NCI-H2227 (cell line): ENCODE measurements at regions not wholly inside any gene's neighbourhood (a gene's known extent, or its start where the extent isn't known, plus 50 kb on each side); places are given as distances from the start of the nearest gene placed in this dataset.

Experiments
- DNase-seq: peaks from one replicate; lab custom pipeline; 2025; ENCODE audit not compliant: unreplicated experiment; lab: John Stamatoyannopoulos, UW

DNA sequence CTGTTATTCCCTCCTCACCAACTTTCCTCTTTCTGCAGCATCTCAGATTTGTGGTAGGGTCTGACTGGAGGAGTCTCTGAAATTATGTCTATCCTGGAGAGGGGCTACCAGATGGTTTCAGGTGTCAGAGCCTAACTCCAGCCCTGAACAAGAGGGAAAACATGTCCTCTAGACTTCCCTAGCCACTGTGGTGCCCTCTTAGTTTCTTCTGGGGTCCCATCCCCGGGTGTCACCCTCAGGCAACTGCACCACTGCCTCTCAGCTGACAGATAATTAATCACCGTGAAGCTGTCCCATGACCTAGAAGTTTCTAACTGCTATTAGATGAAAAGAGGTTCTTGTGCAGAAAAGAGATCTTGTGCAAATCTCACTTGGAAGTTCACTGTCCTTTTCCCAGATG lies 95.1 kb upstream of the CELF4 start:
- no peak for DNase-seq

DNA sequence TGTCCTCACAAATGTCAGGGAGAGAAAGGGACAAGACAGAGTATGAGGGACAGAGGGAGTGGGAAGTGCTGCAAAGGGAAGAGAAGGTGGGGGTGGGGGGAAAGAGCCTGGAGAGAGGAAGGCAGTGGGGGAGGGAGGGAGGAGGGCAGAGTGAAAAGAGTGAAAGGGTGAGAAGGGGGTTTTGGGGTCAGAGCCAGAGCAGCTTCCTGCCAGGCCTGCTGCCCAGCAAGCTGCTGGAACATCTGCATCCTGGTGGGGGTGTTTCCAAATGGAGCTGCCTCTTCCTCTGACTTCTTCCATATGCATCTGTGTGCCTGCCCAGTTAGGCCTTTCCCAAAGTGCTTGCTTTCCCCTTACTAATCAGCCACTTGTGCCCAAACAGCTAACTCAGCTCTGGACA lies 94.3 kb upstream of the CELF4 start:
- no peak for DNase-seq

DNA sequence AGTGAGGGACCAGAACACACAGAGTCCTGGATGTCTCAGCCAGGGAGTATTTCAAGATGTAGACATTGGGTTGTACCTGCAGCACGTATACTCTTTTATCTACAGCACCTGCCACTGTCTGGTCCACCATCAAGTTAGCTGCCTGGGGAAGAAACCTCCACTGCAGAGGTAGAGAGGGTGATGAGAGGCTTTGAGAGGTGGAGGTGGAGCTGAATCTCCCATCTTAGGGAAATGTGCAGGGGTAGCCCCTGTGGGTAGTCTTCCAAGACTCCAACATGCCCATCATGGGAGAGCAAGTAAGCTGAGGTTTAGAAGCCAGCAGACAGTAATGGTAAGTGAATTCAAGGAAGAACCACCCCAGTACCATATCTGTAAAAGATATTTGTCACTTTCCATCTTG lies 93.3 kb upstream of the CELF4 start:
- no peak for DNase-seq

DNA sequence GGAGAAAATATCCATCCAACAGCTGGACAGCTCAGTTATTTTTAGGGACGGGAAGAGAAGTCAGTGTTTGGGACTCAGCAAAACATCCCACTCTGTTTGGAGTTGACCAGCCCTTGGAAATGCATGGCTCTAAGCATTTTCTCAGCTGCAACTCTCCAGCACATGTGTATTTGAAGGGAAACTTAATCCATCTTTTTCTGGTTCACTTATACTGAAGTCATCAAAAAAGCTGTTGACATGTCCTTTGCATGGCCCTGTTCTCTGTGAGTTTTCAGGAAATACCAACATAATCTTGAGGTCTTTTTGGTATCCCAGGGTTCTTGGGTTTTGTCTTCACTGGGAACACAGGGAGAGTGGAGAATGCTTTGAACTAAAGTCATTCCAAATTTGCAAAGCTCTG lies 91.9 kb upstream of the CELF4 start:
- no peak for DNase-seq

DNA sequence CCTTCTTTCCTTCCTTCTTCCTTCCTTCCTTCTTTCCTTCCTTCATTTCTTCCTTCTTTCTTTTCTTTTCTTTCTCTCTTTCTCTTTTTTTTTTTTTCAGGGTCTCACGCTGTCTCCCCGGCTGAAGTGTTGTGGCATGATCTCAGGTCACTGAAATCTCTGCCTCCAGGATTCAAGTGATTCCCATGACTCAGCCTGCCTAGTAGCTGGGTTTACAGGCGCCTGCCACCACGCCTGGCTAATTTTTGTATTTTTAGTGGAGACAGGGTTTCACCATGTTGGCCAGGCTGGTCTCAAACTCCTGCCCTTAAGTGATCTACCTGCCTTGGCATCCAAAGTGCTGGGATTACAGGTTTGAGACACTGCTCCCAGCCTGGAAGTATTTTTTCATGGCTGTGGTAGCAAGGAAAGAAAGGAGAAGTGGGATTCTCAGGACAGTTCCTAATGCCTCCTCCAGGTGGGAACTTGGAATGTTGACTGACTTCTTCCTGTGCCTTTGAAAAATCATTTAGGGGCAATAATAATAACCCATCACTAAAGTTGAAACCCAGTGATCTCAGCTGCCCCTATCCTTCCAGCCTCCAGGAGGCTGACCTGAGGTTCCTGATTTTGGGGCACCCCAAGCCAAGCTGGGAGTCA lies 89.3 kb upstream of the CELF4 start:
- no peak for DNase-seq

DNA sequence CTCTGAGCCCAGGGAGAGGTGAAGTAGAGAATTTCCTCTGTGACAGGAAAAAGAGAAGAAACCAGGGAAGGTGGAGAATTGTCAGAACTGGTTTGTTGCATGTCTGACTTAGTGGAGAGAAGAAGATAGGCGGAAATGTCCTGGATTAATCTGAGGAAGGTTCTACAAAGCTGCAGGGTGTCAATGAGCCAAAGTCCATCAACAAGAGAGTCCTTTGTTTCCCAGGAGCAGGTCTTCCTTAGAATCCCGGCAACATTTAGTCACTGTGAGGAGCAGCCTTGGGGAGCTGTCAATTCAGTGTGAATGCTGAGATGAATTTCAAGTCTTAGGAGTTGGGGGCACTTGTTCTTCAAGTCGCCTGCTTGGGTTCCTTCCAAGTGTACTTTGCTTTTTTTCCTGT lies 88.4 kb upstream of the CELF4 start:
- DNase-seq: no peak

DNA sequence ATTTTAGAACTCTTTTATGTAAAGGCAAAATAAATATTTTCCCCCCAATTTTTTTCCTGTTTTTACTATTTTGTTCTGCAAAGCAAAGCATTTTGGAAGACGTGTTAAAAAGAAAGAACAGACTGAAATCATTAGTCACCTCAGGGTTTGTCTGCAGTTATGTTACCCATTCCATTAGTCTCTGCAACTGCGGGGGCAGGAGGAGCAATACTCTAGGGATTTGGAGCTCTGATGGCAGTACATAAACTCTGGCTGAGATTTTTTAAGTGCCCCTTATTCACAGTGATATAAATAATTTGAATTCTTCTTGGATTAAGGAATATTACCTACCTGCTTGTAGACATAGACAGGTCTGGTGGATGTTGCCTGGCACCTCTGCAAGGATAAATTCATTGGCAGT lies 88.0 kb upstream of the CELF4 start:
- DNase-seq: no peak

DNA sequence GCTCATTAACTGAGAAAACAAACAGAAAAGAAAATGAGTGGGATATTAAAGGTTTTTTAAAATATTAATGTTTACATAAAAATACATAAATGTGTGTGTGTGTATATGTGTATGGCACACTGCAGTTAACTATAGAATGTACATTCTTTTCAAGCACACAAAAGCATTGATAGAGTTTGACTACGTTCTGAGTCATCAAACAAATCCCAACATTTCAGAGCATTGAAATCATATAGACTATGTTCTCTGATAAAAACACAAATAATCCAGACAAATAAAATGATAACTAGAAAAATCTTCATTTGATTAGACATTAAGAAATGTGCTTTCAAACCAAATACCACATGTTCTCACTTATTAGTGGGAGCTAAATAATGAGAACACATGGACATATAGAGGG lies 84.3 kb upstream of the CELF4 start:
- DNase-seq: no peak

DNA sequence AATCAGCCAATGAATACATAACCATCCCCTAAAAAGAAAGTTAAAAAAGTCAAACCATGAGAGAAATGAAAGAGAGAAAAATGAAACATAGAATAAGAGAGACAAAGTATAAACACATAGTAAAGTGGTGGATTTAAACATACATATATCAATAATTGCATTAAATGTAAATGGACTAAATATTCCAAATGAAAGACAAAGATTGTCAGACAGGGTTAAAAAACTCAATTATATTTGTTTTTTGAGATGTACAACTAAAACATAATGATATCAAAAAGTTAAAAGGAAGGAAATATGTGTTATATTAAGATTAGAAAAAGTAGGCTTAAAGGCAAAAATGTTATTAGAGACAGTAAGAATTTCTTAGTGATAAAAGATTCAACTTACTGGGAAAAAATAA lies 83.8 kb upstream of the CELF4 start:
- DNase-seq: no peak

DNA sequence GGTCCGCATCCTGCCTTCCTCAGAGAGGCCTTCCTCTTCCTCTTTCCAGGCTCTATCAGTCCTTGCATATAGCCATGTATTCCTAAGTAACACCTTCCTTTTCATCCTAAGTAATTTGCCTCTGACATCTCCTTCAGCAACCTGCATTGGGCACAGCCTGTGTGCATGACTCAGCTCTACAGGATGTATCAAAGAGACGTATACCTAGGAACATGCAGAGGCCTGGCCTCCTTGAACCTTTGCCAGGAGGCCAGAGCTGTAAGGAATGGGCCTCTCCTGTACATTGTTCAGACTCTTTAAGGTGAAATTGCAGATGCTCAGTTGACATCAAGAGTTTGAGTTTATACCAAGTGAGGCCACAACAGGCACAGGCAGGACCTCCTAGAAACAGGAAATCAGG lies 76.0 kb upstream of the CELF4 start:
- DNase-seq: no peak

DNA sequence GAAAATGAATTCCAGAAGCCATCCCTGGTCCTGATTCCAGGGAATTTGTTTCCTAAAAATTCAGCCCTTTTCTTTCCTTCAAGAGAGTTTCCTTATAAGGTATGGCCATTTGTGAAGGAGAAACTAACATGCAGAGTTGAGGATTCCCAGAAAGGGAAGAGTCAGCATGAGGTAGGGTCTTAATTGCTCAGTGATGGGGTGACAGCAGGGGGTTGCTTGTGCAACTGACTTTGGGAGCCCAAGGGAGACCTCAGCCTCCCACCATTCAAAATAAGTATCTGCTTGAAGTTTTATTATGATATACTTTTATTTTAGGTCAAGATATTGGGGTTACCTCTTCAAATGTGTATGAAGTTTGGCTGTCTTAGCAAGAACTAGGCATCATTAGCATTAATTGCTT lies 74.9 kb upstream of the CELF4 start:
- DNase-seq: no peak

DNA sequence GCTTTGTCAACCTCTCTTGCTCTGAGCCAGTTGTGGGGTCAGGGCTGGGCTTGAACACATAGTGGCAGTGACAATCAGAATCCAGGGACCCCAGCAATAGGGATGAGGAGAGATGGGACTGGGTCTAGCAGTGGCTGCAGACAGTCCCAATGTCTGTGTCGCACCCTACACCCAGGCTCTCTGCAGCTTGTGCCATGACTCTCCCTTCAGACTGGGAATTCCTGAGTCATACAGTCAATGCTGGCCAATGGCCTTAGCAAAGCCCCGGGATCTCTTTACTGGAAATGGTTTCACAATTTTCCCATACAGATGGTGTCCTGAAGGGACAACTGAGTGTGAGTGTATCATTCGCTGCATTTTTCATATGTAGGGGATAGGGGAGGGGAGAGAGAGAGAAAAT lies 74.2 kb upstream of the CELF4 start:
- DNase-seq: no peak

DNA sequence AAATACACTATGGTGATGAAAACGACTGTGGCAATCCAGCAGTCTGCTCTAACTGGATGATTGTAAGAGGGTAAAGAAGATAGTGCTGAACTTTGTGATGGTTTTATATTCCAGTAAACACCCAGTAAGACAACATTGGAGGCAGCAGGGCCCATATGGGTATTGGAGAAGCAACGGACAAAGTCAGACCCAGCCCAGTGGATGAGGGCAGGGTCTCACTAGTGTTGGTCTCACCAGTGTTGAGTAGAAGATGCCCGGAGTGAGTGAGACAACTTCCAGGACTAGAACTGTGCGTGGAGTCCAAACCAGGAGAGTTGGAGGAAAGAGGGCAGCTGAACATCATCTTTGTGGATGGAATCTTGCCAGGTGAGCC lies 71.9 kb upstream of the CELF4 start:
- no peak for DNase-seq

DNA sequence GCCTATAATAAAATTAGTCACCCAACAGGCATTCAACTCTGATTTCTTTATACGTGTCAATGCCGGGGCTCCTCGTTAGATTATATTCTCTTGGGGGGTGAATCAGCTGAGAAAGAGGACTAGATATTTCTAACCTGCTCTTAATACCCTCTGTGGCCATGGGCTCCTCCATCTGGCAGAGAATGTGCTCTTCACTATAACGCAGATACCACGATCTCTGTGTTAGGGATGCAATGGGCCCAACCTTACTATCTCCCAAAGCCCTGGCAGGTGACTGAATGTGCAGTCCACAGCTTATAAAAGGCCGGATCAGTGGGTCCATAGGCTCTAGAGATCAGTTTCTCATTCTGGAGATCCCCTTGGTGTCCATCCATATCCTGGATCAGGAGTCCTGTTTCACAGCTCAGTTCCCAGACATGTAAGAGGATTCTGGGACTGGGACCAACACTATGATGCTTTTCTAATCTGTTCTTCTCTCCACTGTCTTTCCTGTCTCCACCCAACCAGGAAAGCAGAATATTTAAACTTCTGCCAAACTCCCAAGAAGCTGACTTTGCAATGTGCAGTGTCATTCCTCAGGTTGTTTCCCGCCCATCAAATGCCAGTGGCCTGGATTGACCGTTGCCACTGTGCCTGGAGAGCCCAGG lies 71.4 kb upstream of the CELF4 start:
- DNase-seq: no peak

DNA sequence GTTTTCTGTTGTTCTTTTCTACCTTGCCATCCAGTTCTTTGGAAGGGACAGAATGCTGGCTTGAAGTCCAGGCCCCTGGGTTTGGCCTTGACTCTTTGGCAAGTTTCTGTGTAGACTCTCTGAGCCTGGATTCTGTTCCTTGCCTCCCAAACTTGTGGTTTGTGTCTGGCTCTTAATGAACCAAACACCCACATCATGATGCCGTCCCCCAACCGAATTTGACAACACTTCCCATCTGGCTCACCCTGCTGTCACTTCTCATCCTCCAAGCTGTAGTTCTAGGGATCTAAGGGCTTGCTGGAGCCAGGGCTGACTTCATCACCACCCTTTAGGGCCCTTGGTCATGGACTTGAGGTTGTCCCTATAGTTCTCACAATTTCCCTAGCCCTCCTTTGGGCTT lies 68.9 kb upstream of the CELF4 start:
- no peak for DNase-seq

DNA sequence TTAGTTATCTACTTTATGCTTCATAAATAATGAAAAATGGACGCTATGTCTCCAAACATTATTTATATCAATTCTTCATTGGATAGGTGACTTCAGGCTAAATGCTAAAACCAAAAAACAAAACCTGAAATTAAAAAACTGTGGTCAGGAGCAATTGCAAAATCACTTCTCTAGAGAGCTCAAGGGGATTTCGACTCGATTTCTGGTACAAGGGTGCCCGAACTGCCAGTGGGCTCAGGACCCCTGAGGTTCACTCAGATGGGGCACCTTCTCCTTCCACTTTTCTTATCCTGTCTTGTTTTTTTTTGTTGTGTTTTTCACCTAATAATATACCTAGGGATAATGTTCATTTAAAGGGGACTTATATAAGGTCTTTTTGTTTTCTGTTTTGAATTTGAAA lies 65.8 kb upstream of the CELF4 start:
- DNase-seq: no peak

DNA sequence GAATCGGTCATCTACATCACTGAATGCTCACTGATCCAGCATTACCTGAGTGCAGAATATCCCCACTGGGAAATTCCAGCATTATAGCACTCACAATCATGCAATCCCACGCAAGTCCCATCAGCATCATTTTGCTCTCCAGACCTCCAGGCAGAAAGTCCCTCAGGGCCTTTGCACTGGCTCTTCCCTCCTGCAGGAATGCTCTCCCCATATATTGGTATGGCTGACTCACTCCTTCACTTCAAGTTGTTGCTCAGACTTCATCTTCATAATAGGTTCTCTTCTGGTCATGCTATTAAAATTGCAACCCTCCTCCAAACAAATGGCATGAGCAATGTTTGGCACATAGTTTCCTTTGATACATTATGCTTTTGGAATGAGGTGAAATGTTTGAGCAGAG lies 64.7 kb upstream of the CELF4 start:
- DNase-seq: no peak

DNA sequence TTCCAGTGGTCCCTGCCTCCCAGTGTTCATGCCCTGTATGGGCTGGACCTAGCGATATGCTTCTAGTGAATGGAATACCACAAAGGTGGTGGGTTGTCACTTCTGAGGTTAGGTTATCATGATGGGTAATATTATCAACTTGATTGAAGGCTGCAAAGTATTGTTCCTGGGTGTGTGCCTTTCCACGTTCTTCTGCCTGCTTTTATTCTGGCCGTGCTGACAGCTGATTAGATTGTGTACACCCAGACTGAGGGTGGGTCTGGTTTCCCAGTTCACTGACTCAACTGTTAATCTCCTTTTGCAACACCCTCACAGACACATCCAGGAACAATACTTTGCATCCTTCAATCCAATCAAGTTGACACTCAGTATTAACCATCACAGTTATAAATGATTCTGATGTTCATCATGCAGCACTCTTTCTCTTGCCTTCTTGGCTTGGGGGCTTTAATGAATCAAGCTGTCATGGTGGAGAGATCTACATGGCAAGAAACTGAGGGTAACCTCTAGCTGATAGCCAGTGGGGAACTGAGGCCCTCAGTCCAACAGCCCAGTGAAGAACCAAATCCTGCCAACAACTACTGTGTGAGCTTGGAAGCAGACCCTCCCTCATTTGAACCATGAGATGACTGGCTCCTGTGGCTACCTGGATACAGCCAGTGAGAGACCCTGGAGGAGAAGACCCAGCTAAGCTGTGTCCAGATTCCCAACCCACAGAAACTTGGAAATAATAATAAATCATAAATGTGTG lies 63.0 kb upstream of the CELF4 start:
- DNase-seq: no peak

DNA sequence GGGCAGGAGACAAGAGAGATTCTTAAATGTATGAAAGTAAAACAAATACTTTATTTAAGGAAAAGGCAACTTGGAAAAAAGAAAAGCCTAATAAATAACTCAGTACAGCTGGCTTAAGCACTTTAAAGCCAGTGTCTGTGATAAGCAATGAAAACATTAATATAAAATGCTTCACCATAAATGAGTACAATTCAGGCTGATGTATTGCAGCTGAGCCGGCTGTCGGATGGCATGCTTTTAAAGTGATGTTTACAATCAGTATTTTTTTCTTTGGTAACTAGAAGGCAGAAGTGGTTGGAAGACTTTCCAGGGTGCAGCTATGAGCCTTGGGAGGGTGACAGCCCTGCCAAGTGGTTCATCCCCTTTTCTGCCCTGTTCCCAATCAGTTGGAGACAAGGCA lies 58.7 kb upstream of the CELF4 start:
- DNase-seq: no peak

DNA sequence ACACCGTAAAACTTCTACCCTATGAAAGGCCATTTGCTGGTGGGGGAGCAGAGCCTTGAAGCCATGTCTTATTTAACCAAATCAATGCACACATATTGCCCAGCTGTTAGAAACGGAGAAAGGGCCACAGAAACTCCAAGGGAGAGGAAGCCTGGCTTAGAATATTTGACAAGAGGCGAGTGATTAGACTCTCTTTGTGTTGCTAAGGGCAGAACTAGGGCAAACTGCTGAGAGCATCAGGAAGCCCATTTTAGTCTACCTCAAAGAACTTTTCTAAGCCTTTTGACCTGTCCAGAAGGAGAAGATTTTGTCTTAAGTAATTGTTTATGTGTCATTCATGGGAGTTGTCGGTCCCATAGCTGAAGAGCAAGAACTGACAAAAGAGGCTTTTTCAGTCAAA lies 54.4 kb upstream of the CELF4 start:
- DNase-seq: no peak

DNA sequence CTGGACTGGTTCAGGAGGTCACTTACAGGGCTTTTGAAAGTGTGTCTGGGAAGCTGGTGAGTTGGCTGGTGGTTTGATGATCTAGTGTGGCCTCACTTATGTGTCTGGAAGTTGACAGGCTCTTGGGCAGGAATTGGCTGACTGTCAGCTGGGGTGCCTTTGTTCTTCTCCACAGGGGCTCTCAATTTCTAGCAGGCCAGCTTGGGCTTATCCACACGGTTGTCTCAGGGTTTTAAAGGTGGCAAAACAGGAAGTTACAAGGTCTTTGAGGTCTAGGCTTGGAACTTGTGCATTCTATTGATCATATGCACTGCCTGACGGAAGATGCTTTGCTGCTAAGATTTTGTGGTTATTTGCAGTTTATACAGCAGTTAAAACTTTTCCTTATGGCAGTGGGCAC lies 52.0 kb upstream of the CELF4 start:
- DNase-seq: no peak
